ENCODE measurements at regions not wholly inside any gene's neighbourhood (a gene's known extent, or its start where the extent isn't known, plus 50 kb on each side); places are given as distances from the start of the nearest gene placed in this dataset.

GRCh38 chr9:126556560-126557250, 57.0 kb upstream of the LMX1B start:
- no peak overlapping the region for H3K4me3 ChIP-seq (replicated peaks; ENCODE audit: low read depth, low read length)
- no peak for DNase-seq (ENCODE audit: extremely low read depth, low read depth)
- no peak for TF ChIP-seq CTCF (IDR thresholded peaks at IDR 0.05; ENCODE audit: low read depth, low read length, missing control alignments)

- H3K4me3 ChIP-seq (replicated peaks; ENCODE audit: low read depth, low read length) = no peak overlapping the region
- peak; percentile 98 for TF ChIP-seq CTCF (IDR thresholded peaks at IDR 0.05; ENCODE audit: low read depth, low read length, missing control alignments)
- DNase-seq (ENCODE audit: extremely low read depth, low read depth) = no peak
These were observed 55.6 kb upstream of the LMX1B start for GRCh38 chr9:126558051-126558665.

GRCh38 chr9:126559296-126559695, 54.4 kb upstream of the LMX1B start:
- no peak for DNase-seq (ENCODE audit: extremely low read depth, low read depth)
- no peak for TF ChIP-seq CTCF (IDR thresholded peaks at IDR 0.05; ENCODE audit: low read depth, low read length, missing control alignments)
- no peak overlapping the region for H3K4me3 ChIP-seq (replicated peaks; ENCODE audit: low read depth, low read length)

- DNase-seq (ENCODE audit: extremely low read depth, low read depth) = no peak
These were observed 52.1 kb upstream of the LMX1B start for GRCh38 chr9:126561582-126561981.

GRCh38 chr9:126563556-126563955, 50.2 kb upstream of the LMX1B start:
- H3K4me3 ChIP-seq (replicated peaks; ENCODE audit: low read depth, low read length) = no peak overlapping the region
- TF ChIP-seq CTCF (IDR thresholded peaks at IDR 0.05; ENCODE audit: low read depth, low read length, missing control alignments) = no peak
- DNase-seq (ENCODE audit: extremely low read depth, low read depth) = no peak

More at GRCh38 chr9:126561582-126561981, 52.1 kb upstream of the LMX1B start:
- no peak for TF ChIP-seq CTCF (IDR thresholded peaks at IDR 0.05; ENCODE audit: low read depth, low read length, missing control alignments)
- H3K4me3 ChIP-seq (replicated peaks; ENCODE audit: low read depth, low read length) = no peak overlapping the region

Measured in HFF-Myc (cell line).